Loucy (cell line): ENCODE measurements at regions not wholly inside any gene's neighbourhood (a gene's known extent, or its start where the extent isn't known, plus 50 kb on each side); places are given as distances from the start of the nearest gene placed in this dataset.

ENCODE experiments used
- CTCF ChIP-seq: fragments of 200-600 bp; sonication (generic); conservative IDR thresholded peaks from 2 replicates; pipeline ENCODE4 v1.5.1; 2014; ENCODE audit warnings: mild to moderate bottlenecking, antibody characterized with exemption, low read length
- EZH2phosphoT487 ChIP-seq: fragments of 200-600 bp; IDR thresholded peaks from 2 replicates; pipeline ENCODE4 v1.6.1; 2018; ENCODE audit warnings: antibody characterized with exemption, mild to moderate bottlenecking, moderate library complexity, borderline replicate concordance

- TF ChIP-seq CTCF = no peak
- TF ChIP-seq EZH2phosphoT487 = no peak
Measured at GRCh38 chr7:33810356-33810755, 95.0 kb upstream of the BMPER start.
